IMR-90 (cell line): ENCODE measurements at regions not wholly inside any gene's neighbourhood (a gene's known extent, or its start where the extent isn't known, plus 50 kb on each side); places are given as distances from the start of the nearest gene placed in this dataset.

ENCODE experiments used
- ATAC-seq: fragments of 200-7000 bp; cut with Tn5 transposase; 2 replicates; pipeline ENCODE4 v1.9.1; 2020; ENCODE audit warnings: low read depth, mild to moderate bottlenecking, moderate library complexity
- BruUV-seq: library from RNA; stranded (reverse); fragments of 400-500 nt; replicated peaks from 2 replicates; lab custom pipeline; 2021; lab: Mats Ljungman, UMichigan
- CTCF ChIA-PET: fragments of 300-600 bp; formaldehyde crosslinking; extraction: SDS; loops from one replicate; lab custom pipeline; 2021; ENCODE audit warnings: antibody characterized with exemption; lab: Yijun Ruan, JAX
- POLR2A ChIA-PET: fragments of 300-600 bp; sonication (Branson Sonifier 250); formaldehyde crosslinking; loops from one replicate; lab custom pipeline; 2022; ENCODE audit warnings: antibody characterized with exemption; ENCODE audit not compliant: unreplicated experiment; lab: Charles Lee
- DNase-seq: peaks from one replicate; pipeline ENCODE4 v3.0.0; 2013
- H2AFZ ChIP-seq: replicated peaks from 2 replicates; pipeline ENCODE3; 2013; ENCODE audit warnings: low read length, mild to moderate bottlenecking; ENCODE audit not compliant: poor library complexity
- H2AK5ac ChIP-seq: 2 replicates; pipeline ENCODE4 v1.6.1; 2013; ENCODE audit warnings: low read depth, low read length, inconsistent platforms
- H2AK9ac ChIP-seq: replicated peaks from 2 replicates; pipeline ENCODE3; 2013; ENCODE audit warnings: mild to moderate bottlenecking, low read depth, low read length, moderate library complexity; ENCODE audit not compliant: poor library complexity
- H2BK120ac ChIP-seq: 2 replicates; pipeline ENCODE4 v1.6.1; 2013; ENCODE audit warnings: low read depth, low read length, inconsistent platforms
- H2BK15ac ChIP-seq: 3 replicates; pipeline ENCODE4 v1.6.1; 2013; ENCODE audit warnings: low read depth, low read length, inconsistent platforms
- H2BK20ac ChIP-seq: 2 replicates; pipeline ENCODE4 v1.6.1; 2013; ENCODE audit warnings: low read depth, mild to moderate bottlenecking, inconsistent platforms, low read length, moderate library complexity
- H2BK5ac ChIP-seq: 2 replicates; pipeline ENCODE4 v1.6.1; 2013; ENCODE audit warnings: mild to moderate bottlenecking, low read depth, low read length, inconsistent platforms; ENCODE audit not compliant: poor library complexity, severe bottlenecking
- H3K14ac ChIP-seq: replicated peaks from 2 replicates; pipeline ENCODE4 v1.6.1; 2013; ENCODE audit warnings: low read depth, low read length, inconsistent platforms
- H3K18ac ChIP-seq: 2 replicates; pipeline ENCODE4 v1.6.1; 2013; ENCODE audit warnings: low read depth, low read length, control low read depth
- H3K23ac ChIP-seq: 2 replicates; pipeline ENCODE4 v1.6.1; 2013; ENCODE audit warnings: low read depth, low read length, inconsistent platforms
- H3K27ac ChIP-seq: 2 replicates; pipeline ENCODE4 v1.5.1; 2013; ENCODE audit warnings: mild to moderate bottlenecking, control low read depth, low read length; ENCODE audit not compliant: insufficient read depth
- H3K27me3 ChIP-seq: 2 replicates; pipeline ENCODE4 v1.6.1; 2013; ENCODE audit warnings: low read length; ENCODE audit not compliant: control insufficient read depth, insufficient read depth
- H3K36me3 ChIP-seq: 2 replicates; pipeline ENCODE4 v1.6.1; 2013; ENCODE audit warnings: low read length, mixed read lengths; ENCODE audit not compliant: control insufficient read depth, insufficient read depth
- H3K4ac ChIP-seq: 2 replicates; pipeline ENCODE4 v1.6.1; 2013; ENCODE audit warnings: low read depth, low read length, inconsistent platforms
- H3K4me1 ChIP-seq: 2 replicates; pipeline ENCODE4 v1.6.1; 2013; ENCODE audit warnings: low read length, mixed read lengths; ENCODE audit not compliant: control insufficient read depth, insufficient read depth
- H3K4me2 ChIP-seq: 2 replicates; pipeline ENCODE4 v1.6.1; 2013; ENCODE audit warnings: low read depth, mild to moderate bottlenecking, control low read depth, low read length, moderate library complexity
- H3K4me3 ChIP-seq: 2 replicates; pipeline ENCODE4 v1.5.1; 2013; ENCODE audit warnings: low read depth, mild to moderate bottlenecking, control low read depth, low read length, moderate library complexity; ENCODE audit not compliant: insufficient read depth
- H3K56ac ChIP-seq: 2 replicates; pipeline ENCODE4 v1.6.1; 2013; ENCODE audit warnings: low read length, inconsistent platforms; ENCODE audit not compliant: insufficient read depth; ENCODE audit errors: extremely low read depth
- H3K79me1 ChIP-seq, 2 experiments: 2 replicates each; pipeline ENCODE4 v1.6.1; 2013; ENCODE audit warnings: low read length in 2 of 2, inconsistent platforms in 1 of 2, low read depth in 1 of 2
- H3K9ac ChIP-seq: 2 replicates; pipeline ENCODE4 v1.6.1; 2013; ENCODE audit warnings: low read depth, low read length, control low read depth
- H3K9me1 ChIP-seq: 2 replicates; pipeline ENCODE4 v1.6.1; 2013; ENCODE audit warnings: low read length, inconsistent platforms; ENCODE audit not compliant: insufficient read depth
- H3K9me3 ChIP-seq: 2 replicates; pipeline ENCODE4 v1.6.1; 2013; ENCODE audit warnings: low read length; ENCODE audit not compliant: control insufficient read depth, insufficient read depth
- H4K20me1 ChIP-seq: 2 replicates; pipeline ENCODE4 v1.6.1; 2013; ENCODE audit warnings: low read length, inconsistent platforms; ENCODE audit not compliant: insufficient read depth
- H4K5ac ChIP-seq: 2 replicates; pipeline ENCODE4 v1.6.1; 2013; ENCODE audit warnings: mild to moderate bottlenecking, low read depth, low read length, control low read depth
- H4K8ac ChIP-seq, 2 experiments: 2 replicates each; pipeline ENCODE4 v1.6.1; 2013; ENCODE audit warnings: low read depth in 2 of 2, low read length in 2 of 2, control low read depth in 1 of 2, inconsistent platforms in 1 of 2
- H4K91ac ChIP-seq: 2 replicates; pipeline ENCODE4 v1.6.1; 2013; ENCODE audit warnings: low read depth, low read length, inconsistent platforms; ENCODE audit not compliant: insufficient read depth
- CEBPB ChIP-seq: IDR thresholded peaks from 2 replicates; pipeline ENCODE4 v1.6.1; 2012; ENCODE audit warnings: low read depth, low read length, improper control_type of control experiment
- USF2 ChIP-seq: fragments of 150-350 bp; IDR thresholded peaks from 2 replicates; pipeline ENCODE4 v1.6.1; 2017; ENCODE audit warnings: mild to moderate bottlenecking, antibody characterized with exemption, low read length, low read depth
- WGBS, 2 experiments: methylation state at CpG; one replicate each; pipeline versions ENCODE4 v1.1.5 to v1.1.7; 2013; ENCODE audit warnings: missing lambda C conversion rate in 2 of 2; ENCODE audit not compliant: insufficient read length in 1 of 2; ENCODE audit errors: extremely low coverage in 2 of 2; 5-methylcytosine and 5-hydroxymethylcytosine counted together
- dilution Hi-C: fragments of 300-500 bp; cut with HindIII; formaldehyde crosslinking; loops from one replicate; pipeline ENCODE4 v1.14.3; 2018; ENCODE audit warnings: low sequenced_read_pairs; ENCODE audit not compliant: unreplicated experiment
- in situ Hi-C: fragments of 300-500 bp; cut with MboI; formaldehyde crosslinking; loops from 3 replicates; pipeline ENCODE4 v1.14.3; 2019; ENCODE audit warnings: low sequenced_read_pairs, inconsistent platforms, mixed read lengths
- intact Hi-C: fragments of 100-400 bp; cut with micrococcal nuclease; formaldehyde crosslinking; loops from 2 replicates; pipeline ENCODE4 v1.10.0; 2022

GRCh38 chr11:14585438-14585837 lies 58.2 kb upstream of the PDE3B start:
- H3K56ac ChIP-seq = no peak overlapping the region
- no peaks in the 10 kb centered on the region for H3K36me3 ChIP-seq
- no peak overlapping the region for H3K27ac ChIP-seq
- ChIA-PET POLR2A (no interaction called here), CTCF (no interaction called here)
- H3K14ac ChIP-seq = no peak overlapping the region
- no peak overlapping the region for H2BK120ac ChIP-seq
- no TSS peak for BruUV-seq
- H2AK9ac ChIP-seq = no peak overlapping the region
- no peak overlapping the region for H2AK5ac ChIP-seq
- no peak for DNase-seq
- no peak for ATAC-seq
- H3K23ac ChIP-seq = no peak overlapping the region
- no peak overlapping the region for H4K5ac ChIP-seq
- no peak overlapping the region for H4K8ac ChIP-seq
- H3K4ac ChIP-seq = no peak overlapping the region
- H3K4me2 ChIP-seq = no peak overlapping the region
- H3K4me1 ChIP-seq = no peaks in the 10 kb centered on the region
- no peak overlapping the region for H2AFZ ChIP-seq
- TF ChIP-seq CEBPB (no peak), USF2 (no peak)
- no peaks in the 10 kb centered on the region for H4K20me1 ChIP-seq
- H2BK5ac ChIP-seq = no peak overlapping the region
- dilution Hi-C loops = no loop called here
- intact Hi-C loops = no loop called here
- H4K91ac ChIP-seq = no peak overlapping the region
- no peaks in the 10 kb centered on the region for H3K27me3 ChIP-seq
- H3K9me1 ChIP-seq = no peaks in the 10 kb centered on the region
- no peaks in the 10 kb centered on the region for H3K79me1 ChIP-seq
- H3K18ac ChIP-seq = no peak overlapping the region
- H2BK15ac ChIP-seq = no peak overlapping the region
- H3K9ac ChIP-seq = no peak overlapping the region
- no peaks in the 10 kb centered on the region for H3K9me3 ChIP-seq
- in situ Hi-C loops = no loop called here
- H2BK20ac ChIP-seq = no peak overlapping the region
- whole genome bisulfite sequencing, 2 experiments = 53% methylated on average over 2 of the region's 2 CpGs; no CpG with 5 or more reads in 1 of the 2 experiments
- no peak overlapping the region for H3K4me3 ChIP-seq
